ENCODE measurements at regions not wholly inside any gene's neighbourhood (a gene's known extent, or its start where the extent isn't known, plus 50 kb on each side); places are given as distances from the start of the nearest gene placed in this dataset.

- no peak overlapping the region for H3K27ac ChIP-seq
- no peaks in the 10 kb centered on the region for H3K27me3 ChIP-seq
- TF ChIP-seq POLR2A (IDR thresholded peaks at IDR 0.05): no peak
- no peak for TF ChIP-seq CTCF (IDR thresholded peaks at IDR 0.05 in 4 of 5, conservative IDR thresholded peaks at IDR 0.05 in 1 of 5)
- no peaks in the 10 kb centered on the region for H3K9me3 ChIP-seq
- no peaks in the 10 kb centered on the region for H3K4me1 ChIP-seq
- no peaks in the 10 kb centered on the region for H3K36me3 ChIP-seq
- in situ Hi-C loops (cut with MboI; ENCODE audit: low sequenced_read_pairs in 4 of 4): no loop called here
- no peak for ATAC-seq
- H3K4me3 ChIP-seq: no peak overlapping the region
- DNase-seq: no peak
- intact Hi-C loops (cut with DNase I; ENCODE audit: low total_unique reads): no loop called here
Measured at GRCh38 chr4:12692815-12693214, 791.3 kb downstream of the RAB28 start.

- no peak for ATAC-seq
- Histone ChIP-seq H3K36me3 (no peaks in the 10 kb centered on the region), H3K9me3 (no peaks in the 10 kb centered on the region), H3K4me1 (no peaks in the 10 kb centered on the region), H3K4me3 (no peak overlapping the region), H3K27me3 (no peaks in the 10 kb centered on the region), H3K27ac (no peak overlapping the region)
- TF ChIP-seq CTCF (IDR thresholded peaks at IDR 0.05 in 4 of 5, conservative IDR thresholded peaks at IDR 0.05 in 1 of 5) (no peak), POLR2A (IDR thresholded peaks at IDR 0.05) (no peak)
- intact Hi-C loops (cut with DNase I; ENCODE audit: low total_unique reads): no loop called here
- in situ Hi-C loops (cut with MboI; ENCODE audit: low sequenced_read_pairs in 4 of 4): no loop called here
- no peak for DNase-seq
Measured at GRCh38 chr4:12691168-12691567, 793.0 kb downstream of the RAB28 start.

- intact Hi-C loops (cut with DNase I; ENCODE audit: low total_unique reads) (no loop called here), in situ Hi-C loops (cut with MboI; ENCODE audit: low sequenced_read_pairs in 4 of 4) (no loop called here)
- TF ChIP-seq POLR2A (IDR thresholded peaks at IDR 0.05) (no peak), CTCF (IDR thresholded peaks at IDR 0.05 in 4 of 5, conservative IDR thresholded peaks at IDR 0.05 in 1 of 5) (no peak)
- Histone ChIP-seq H3K27me3 (no peaks in the 10 kb centered on the region), H3K9me3 (no peaks in the 10 kb centered on the region), H3K4me3 (no peak overlapping the region), H3K27ac (no peak overlapping the region), H3K4me1 (no peaks in the 10 kb centered on the region), H3K36me3 (no peaks in the 10 kb centered on the region)
- no peak for ATAC-seq
- DNase-seq: no peak
Measured at GRCh38 chr4:12689457-12689856, 794.7 kb downstream of the RAB28 start.

GRCh38 chr4:12679217-12679616 is 804.9 kb downstream of the RAB28 start:
- intact Hi-C loops (cut with DNase I; ENCODE audit: low total_unique reads) (no loop called here), in situ Hi-C loops (cut with MboI; ENCODE audit: low sequenced_read_pairs in 4 of 4) (no loop called here)
- H3K9me3 ChIP-seq: no peaks in the 10 kb centered on the region
- no peaks in the 10 kb centered on the region for H3K27me3 ChIP-seq
- ATAC-seq (no peak), DNase-seq (no peak)
- H3K4me3 ChIP-seq: no peak overlapping the region
- no peak overlapping the region for H3K27ac ChIP-seq
- no peaks in the 10 kb centered on the region for H3K36me3 ChIP-seq
- H3K4me1 ChIP-seq: no peaks in the 10 kb centered on the region
- TF ChIP-seq POLR2A (IDR thresholded peaks at IDR 0.05) (no peak), CTCF (IDR thresholded peaks at IDR 0.05 in 4 of 5, conservative IDR thresholded peaks at IDR 0.05 in 1 of 5) (no peak)

GRCh38 chr4:12674184-12674583 is 810.0 kb downstream of the RAB28 start:
- no peak for TF ChIP-seq POLR2A (IDR thresholded peaks at IDR 0.05)
- ATAC-seq (no peak), DNase-seq (no peak)
- intact Hi-C loops (cut with DNase I; ENCODE audit: low total_unique reads) (no loop called here), in situ Hi-C loops (cut with MboI; ENCODE audit: low sequenced_read_pairs in 4 of 4) (no loop called here)
- no peaks in the 10 kb centered on the region for H3K9me3 ChIP-seq
- no peak overlapping the region for H3K27ac ChIP-seq
- no peaks in the 10 kb centered on the region for H3K27me3 ChIP-seq
- H3K4me3 ChIP-seq: no peak overlapping the region
- no peaks in the 10 kb centered on the region for H3K36me3 ChIP-seq
- no peaks in the 10 kb centered on the region for H3K4me1 ChIP-seq
